Peyer's patch (tissue), 4 donors: ENCODE measurements at regions not wholly inside any gene's neighbourhood (a gene's known extent, or its start where the extent isn't known, plus 50 kb on each side); places are given as distances from the start of the nearest gene placed in this dataset.

Experiments
- DNase-seq, 3 donors: peaks; one replicate each; pipeline ENCODE4 v3.0.0-alpha.2; 2017 to 2019
- H3K27ac ChIP-seq, 4 donors: fragments of 200-600 bp; sonication (generic); one replicate each; pipeline ENCODE4 v1.5.1; 2016 to 2019
- H3K27me3 ChIP-seq, 2 donors: fragments of 200-600 bp; sonication (generic); one replicate each; pipeline ENCODE4 v1.5.1; 2019
- H3K36me3 ChIP-seq, 3 donors: fragments of 200-600 bp; sonication (generic); one replicate each; pipeline ENCODE4 v1.5.1; 2016 to 2019
- H3K4me1 ChIP-seq, 4 donors: fragments of 200-600 bp; sonication (generic); one replicate each; pipeline ENCODE4 v1.5.1; 2016 to 2019
- H3K4me3 ChIP-seq, 4 donors: fragments of 200-600 bp; sonication (generic); 1 replicate in 3 of 4; 2 replicates in 1 of 4; pipeline ENCODE4 v1.5.1; 2016 to 2019; ENCODE audit warnings: mild to moderate bottlenecking in 1 of 4
- H3K9me3 ChIP-seq, 4 donors: fragments of 200-600 bp; sonication (generic); one replicate each; pipeline ENCODE4 v1.5.1; 2016 to 2019; ENCODE audit warnings: mild to moderate bottlenecking in 1 of 4
- CTCF ChIP-seq, 6 experiments: fragments of 450-650 bp in 4 of 6; fragments of 200-600 bp in 2 of 6; sonication (generic) in 1 of 6; IDR thresholded peaks; one replicate each; pipeline ENCODE4 v1.5.1; 2017 to 2019; ENCODE audit warnings: antibody characterized with exemption in 6 of 6, mild to moderate bottlenecking in 3 of 6, moderate library complexity in 1 of 6
- POLR2A ChIP-seq, 2 donors: fragments of 450-650 bp; IDR thresholded peaks; one replicate each; pipeline ENCODE4 v1.5.1; 2017; ENCODE audit warnings: antibody characterized with exemption in 2 of 2, mild to moderate bottlenecking in 2 of 2, moderate library complexity in 2 of 2

- DNase-seq, result no peak
- Histone ChIP-seq H3K4me3 (no peak overlapping the region), H3K4me1 (no peaks in the 10 kb centered on the region), H3K9me3 (no peaks in the 10 kb centered on the region), H3K36me3 (no peaks in the 10 kb centered on the region), H3K27ac (peak overlapping the region in 1 of 4 donors; percentile 45), H3K27me3 (no peaks in the 10 kb centered on the region)
- no peak for TF ChIP-seq POLR2A (IDR thresholded peaks at IDR 0.05)
- TF ChIP-seq CTCF (IDR thresholded peaks at IDR 0.05), result no peak
These were observed 154.2 kb upstream of the PRMT8 start for GRCh38 chr12:3336606-3337311.

GRCh38 chr12:3337944-3338343 lies 153.1 kb upstream of the PRMT8 start:
- H3K27ac ChIP-seq, result no peak overlapping the region
- no peak for TF ChIP-seq POLR2A (IDR thresholded peaks at IDR 0.05)
- TF ChIP-seq CTCF (IDR thresholded peaks at IDR 0.05), result no peak
- no peak for DNase-seq
- no peak overlapping the region for H3K4me3 ChIP-seq
- no peaks in the 10 kb centered on the region for H3K9me3 ChIP-seq
- H3K4me1 ChIP-seq, result no peaks in the 10 kb centered on the region
- no peaks in the 10 kb centered on the region for H3K27me3 ChIP-seq
- no peaks in the 10 kb centered on the region for H3K36me3 ChIP-seq

- no peak for DNase-seq
- H3K27ac ChIP-seq, result no peak overlapping the region
- TF ChIP-seq CTCF (IDR thresholded peaks at IDR 0.05) (no peak), POLR2A (IDR thresholded peaks at IDR 0.05) (no peak)
- no peak overlapping the region for H3K4me3 ChIP-seq
- H3K36me3 ChIP-seq, result no peaks in the 10 kb centered on the region
- H3K4me1 ChIP-seq, result no peaks in the 10 kb centered on the region
- H3K9me3 ChIP-seq, result no peaks in the 10 kb centered on the region
- H3K27me3 ChIP-seq, result no peaks in the 10 kb centered on the region
These were observed 151.8 kb upstream of the PRMT8 start for GRCh38 chr12:3339221-3339620.

- H3K27ac ChIP-seq, result no peak overlapping the region
- DNase-seq, result no peak
- H3K4me3 ChIP-seq, result no peak overlapping the region
- no peaks in the 10 kb centered on the region for H3K27me3 ChIP-seq
- no peaks in the 10 kb centered on the region for H3K36me3 ChIP-seq
- TF ChIP-seq CTCF (IDR thresholded peaks at IDR 0.05) (no peak), POLR2A (IDR thresholded peaks at IDR 0.05) (no peak)
- no peaks in the 10 kb centered on the region for H3K9me3 ChIP-seq
- no peaks in the 10 kb centered on the region for H3K4me1 ChIP-seq
These were observed 149.4 kb upstream of the PRMT8 start for GRCh38 chr12:3341594-3341993.

- DNase-seq, result no peak
- H3K4me1 ChIP-seq, result no peaks in the 10 kb centered on the region
- H3K27ac ChIP-seq, result no peak overlapping the region
- TF ChIP-seq POLR2A (IDR thresholded peaks at IDR 0.05), result no peak
- TF ChIP-seq CTCF (IDR thresholded peaks at IDR 0.05), result peak in 2 of 6 experiments; percentile 25 to 27
- no peaks in the 10 kb centered on the region for H3K36me3 ChIP-seq
- H3K4me3 ChIP-seq, result no peak overlapping the region
- no peaks in the 10 kb centered on the region for H3K9me3 ChIP-seq
- no peaks in the 10 kb centered on the region for H3K27me3 ChIP-seq
These were observed 149.0 kb upstream of the PRMT8 start for GRCh38 chr12:3342051-3342450.

- no peak overlapping the region for H3K4me3 ChIP-seq
- H3K27ac ChIP-seq, result no peak overlapping the region
- no peaks in the 10 kb centered on the region for H3K4me1 ChIP-seq
- no peak for TF ChIP-seq POLR2A (IDR thresholded peaks at IDR 0.05)
- no peak for TF ChIP-seq CTCF (IDR thresholded peaks at IDR 0.05)
- peak in 1 of 3 donors; percentile 27 for DNase-seq
- no peaks in the 10 kb centered on the region for H3K36me3 ChIP-seq
- H3K9me3 ChIP-seq, result no peaks in the 10 kb centered on the region
- H3K27me3 ChIP-seq, result no peaks in the 10 kb centered on the region
These were observed 142.9 kb upstream of the PRMT8 start for GRCh38 chr12:3348055-3348454.
